K562 (cell line): ENCODE measurements at regions not wholly inside any gene's neighbourhood (a gene's known extent, or its start where the extent isn't known, plus 50 kb on each side); places are given as distances from the start of the nearest gene placed in this dataset.
A peak's percentile ranks its signal among the peaks of the same experiment; 100 is the strongest.

ENCODE experiments used
- BCLAF1 ChIP-seq, 2 experiments: fragments of 450-650 bp in 1 of 2; IDR thresholded peaks; 2 replicates each; pipeline ENCODE4 v1.6.1; 2011 to 2017; ENCODE audit warnings: low read depth in 2 of 2, antibody characterized with exemption in 1 of 2, borderline replicate concordance in 1 of 2, low read length in 1 of 2, mild to moderate bottlenecking in 1 of 2, mixed read lengths in 1 of 2; ENCODE audit not compliant: control insufficient read depth in 1 of 2
- HMGXB4 ChIP-seq: sonication (generic); formaldehyde crosslinking; IDR thresholded peaks from 2 replicates; pipeline ENCODE4 v1.8.1; 2023; ENCODE audit warnings: mild to moderate bottlenecking, missing genetic modification reagents
- HSF4 ChIP-seq: fragments of 250-450 bp; sonication (Bioruptor Pico); IDR thresholded peaks from 2 replicates; pipeline ENCODE4 v2.1.2; 2022; ENCODE audit warnings: mild to moderate bottlenecking, moderate library complexity, borderline replicate concordance
- KLF16 ChIP-seq: IDR thresholded peaks from 2 replicates; pipeline ENCODE4 v1.6.1; 2016; ENCODE audit warnings: antibody characterized with exemption
- KLF6 ChIP-seq: fragments of 250-450 bp; sonication (Bioruptor Pico); IDR thresholded peaks from 2 replicates; pipeline ENCODE4 v1.4.0; 2020; ENCODE audit warnings: mild to moderate bottlenecking, moderate library complexity, borderline replicate concordance
- MCM2 ChIP-seq: fragments of 450-650 bp; IDR thresholded peaks from 2 replicates; pipeline ENCODE4 v1.6.1; 2017; ENCODE audit warnings: low read depth, mild to moderate bottlenecking
- MCM7 ChIP-seq, 2 experiments: fragments of 450-650 bp; IDR thresholded peaks; 2 replicates each; pipeline ENCODE4 v1.6.1; 2016 to 2018
- PHF8 ChIP-seq: fragments of 200-600 bp; sonication (generic); IDR thresholded peaks from 2 replicates; pipeline ENCODE4 v1.6.1; 2012; ENCODE audit warnings: mixed run types, mild to moderate bottlenecking, inconsistent platforms, low read length, moderate library complexity, borderline replicate concordance
- PRDM10 ChIP-seq: fragments of 450-650 bp; IDR thresholded peaks from 2 replicates; pipeline ENCODE4 v1.6.1; 2018; ENCODE audit not compliant: partially characterized antibody
- SMARCA4 ChIP-seq: fragments of 450-650 bp; IDR thresholded peaks from 2 replicates; pipeline ENCODE4 v1.6.1; 2016
- ZMIZ1 ChIP-seq, 2 experiments: fragments of 150-350 bp in 1 of 2; IDR thresholded peaks; 2 replicates each; pipeline ENCODE4 v1.6.1; 2012 to 2016; ENCODE audit warnings: low read depth in 2 of 2, low read length in 2 of 2, mild to moderate bottlenecking in 1 of 2, moderate library complexity in 1 of 2
- ZNF696 ChIP-seq: fragments of 250-450 bp; sonication (Bioruptor Pico); conservative IDR thresholded peaks from 2 replicates; pipeline ENCODE4 v1.4.0; 2020; ENCODE audit warnings: mild to moderate bottlenecking, moderate library complexity
- TF ChIP-seq, protein P1 (sequence below): sonication (generic); formaldehyde crosslinking; IDR thresholded peaks from 2 replicates; pipeline ENCODE4 v1.8.0; 2022; ENCODE audit warnings: missing genetic modification reagents, mild to moderate bottlenecking, borderline replicate concordance

- no peak for TF ChIP-seq HMGXB4 (CRISPR knock-in tag)
- no peak for TF ChIP-seq ZNF696 (CRISPR knock-in tag)
- TF ChIP-seq, protein P1, sequence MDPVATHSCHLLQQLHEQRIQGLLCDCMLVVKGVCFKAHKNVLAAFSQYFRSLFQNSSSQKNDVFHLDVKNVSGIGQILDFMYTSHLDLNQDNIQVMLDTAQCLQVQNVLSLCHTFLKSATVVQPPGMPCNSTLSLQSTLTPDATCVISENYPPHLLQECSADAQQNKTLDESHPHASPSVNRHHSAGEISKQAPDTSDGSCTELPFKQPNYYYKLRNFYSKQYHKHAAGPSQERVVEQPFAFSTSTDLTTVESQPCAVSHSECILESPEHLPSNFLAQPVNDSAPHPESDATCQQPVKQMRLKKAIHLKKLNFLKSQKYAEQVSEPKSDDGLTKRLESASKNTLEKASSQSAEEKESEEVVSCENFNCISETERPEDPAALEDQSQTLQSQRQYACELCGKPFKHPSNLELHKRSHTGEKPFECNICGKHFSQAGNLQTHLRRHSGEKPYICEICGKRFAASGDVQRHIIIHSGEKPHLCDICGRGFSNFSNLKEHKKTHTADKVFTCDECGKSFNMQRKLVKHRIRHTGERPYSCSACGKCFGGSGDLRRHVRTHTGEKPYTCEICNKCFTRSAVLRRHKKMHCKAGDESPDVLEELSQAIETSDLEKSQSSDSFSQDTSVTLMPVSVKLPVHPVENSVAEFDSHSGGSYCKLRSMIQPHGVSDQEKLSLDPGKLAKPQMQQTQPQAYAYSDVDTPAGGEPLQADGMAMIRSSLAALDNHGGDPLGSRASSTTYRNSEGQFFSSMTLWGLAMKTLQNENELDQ (CRISPR knock-in tag), result no peak
- no peak for TF ChIP-seq ZMIZ1 (IDR thresholded peaks at IDR 0.05; ENCODE audit: low read depth in 2 of 2, low read length in 2 of 2)
- TF ChIP-seq MCM2, result no peak
- peak; percentile 92 for TF ChIP-seq SMARCA4
- peak; percentile 90 for TF ChIP-seq PRDM10
- TF ChIP-seq PHF8, result no peak
- TF ChIP-seq HSF4, result no peak
- no peak; the same call in 1 of the 2 replicates for TF ChIP-seq KLF6 (CRISPR knock-in tag)
- TF ChIP-seq BCLAF1 (IDR thresholded peaks at IDR 0.05; ENCODE audit: borderline replicate concordance in 1 of 2, control insufficient read depth in 1 of 2, low read depth in 2 of 2, low read length in 1 of 2), result no peak
- no peak for TF ChIP-seq MCM7 (IDR thresholded peaks at IDR 0.05)
- TF ChIP-seq KLF16, result peak; percentile 52; the same call in 1 of the 2 replicates
Measured at GRCh38 chr5:154648706-154649105, 106.5 kb upstream of the LARP1 start (continued).
